ENCODE measurements at regions not wholly inside any gene's neighbourhood (a gene's known extent, or its start where the extent isn't known, plus 50 kb on each side); places are given as distances from the start of the nearest gene placed in this dataset.
"Not testable (repeated sequence)": the region's sequence is repeated elsewhere in the genome, so short reads cannot be mapped to it uniquely, and the experiment has no call there.

DNA sequence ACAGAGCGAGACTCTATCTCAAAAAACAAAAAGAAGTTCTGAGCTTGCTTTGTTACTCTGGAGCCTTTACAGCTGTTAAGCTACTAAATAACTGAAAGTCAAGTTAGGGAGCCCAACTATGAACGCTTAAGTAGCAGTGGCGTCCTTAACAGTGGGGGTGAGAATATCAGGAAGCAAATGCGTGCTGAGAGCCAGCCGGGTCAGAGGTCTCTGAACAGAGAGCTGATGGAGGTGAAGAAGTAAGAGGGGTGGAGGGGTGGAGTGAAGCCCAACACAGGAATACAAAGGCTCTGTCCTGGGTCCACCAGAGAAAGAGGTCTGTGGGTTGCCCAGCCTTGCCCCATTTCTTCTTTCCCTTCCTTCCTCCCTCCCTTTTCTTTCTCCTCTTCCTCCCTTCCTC is 104.1 kb upstream of the GATA6 start:
- Histone ChIP-seq H3K4me3 (ENCODE audit: low read length) (no peak overlapping the region), H3K27me3 (ENCODE audit: insufficient read depth, low read length) (no peaks in the 10 kb centered on the region), H3K9ac (ENCODE audit: low read depth, low read length) (no peak overlapping the region), H3K27ac (ENCODE audit: low read length) (no peak overlapping the region), H3K4me1 (ENCODE audit: insufficient read depth, low read length) (no peaks in the 10 kb centered on the region), H3K36me3 (ENCODE audit: insufficient read depth, low read depth, low read length) (no peaks in the 10 kb centered on the region), H3K9me3 (ENCODE audit: insufficient read depth, low read depth, low read length) (no peaks in the 10 kb centered on the region)

DNA sequence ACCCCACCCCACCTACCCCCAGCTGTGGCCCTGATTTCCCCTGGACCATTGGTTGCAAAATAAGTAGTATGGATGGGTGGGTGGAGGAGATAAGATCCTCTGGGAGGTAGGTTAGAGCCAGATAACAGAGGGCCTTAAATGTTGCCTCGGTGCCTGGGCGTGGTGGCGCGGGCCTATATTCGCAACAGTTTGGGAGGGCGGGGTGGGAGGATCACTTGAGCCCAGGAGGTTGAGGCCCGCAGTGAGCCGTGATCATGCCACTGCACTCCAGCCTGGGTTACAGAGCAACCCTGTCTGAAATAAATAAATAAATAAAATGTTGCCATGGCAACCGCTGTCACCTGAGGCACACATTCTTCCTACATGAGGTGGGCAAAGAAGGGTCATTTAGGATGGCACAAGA is 103.3 kb upstream of the GATA6 start:
- Histone ChIP-seq H3K27ac (ENCODE audit: low read length) (no peak overlapping the region), H3K9ac (ENCODE audit: low read depth, low read length) (no peak overlapping the region), H3K36me3 (ENCODE audit: insufficient read depth, low read depth, low read length) (no peaks in the 10 kb centered on the region), H3K9me3 (ENCODE audit: insufficient read depth, low read depth, low read length) (no peaks in the 10 kb centered on the region), H3K4me1 (ENCODE audit: insufficient read depth, low read length) (no peaks in the 10 kb centered on the region), H3K4me3 (ENCODE audit: low read length) (no peak overlapping the region), H3K27me3 (ENCODE audit: insufficient read depth, low read length) (no peaks in the 10 kb centered on the region)

DNA sequence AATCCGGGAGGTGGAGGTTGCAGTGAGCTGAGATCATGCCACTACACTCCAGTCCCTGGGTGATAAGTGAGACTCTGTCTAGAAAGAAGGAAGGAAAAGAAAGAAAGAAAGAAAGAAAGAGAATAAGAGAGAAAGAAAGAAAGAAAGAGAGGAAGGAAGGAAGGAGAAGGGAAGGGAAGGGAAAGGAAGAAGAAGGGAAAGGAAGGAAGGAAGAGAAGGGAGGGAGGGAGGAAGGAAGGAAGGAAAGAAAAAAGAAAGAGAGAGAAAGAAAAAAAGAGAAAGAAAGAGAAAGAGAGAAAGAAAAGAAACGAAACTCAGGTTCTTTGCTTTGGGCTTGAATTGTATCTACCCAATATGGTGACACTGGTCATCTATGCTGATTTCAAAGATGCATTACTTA is 102.3 kb upstream of the GATA6 start:
- Histone ChIP-seq H3K27me3 (ENCODE audit: insufficient read depth, low read length) (no peaks in the 10 kb centered on the region), H3K9me3 (ENCODE audit: insufficient read depth, low read depth, low read length) (no peaks in the 10 kb centered on the region), H3K27ac (ENCODE audit: low read length) (no peak overlapping the region), H3K4me3 (ENCODE audit: low read length) (no peak overlapping the region), H3K36me3 (ENCODE audit: insufficient read depth, low read depth, low read length) (no peaks in the 10 kb centered on the region), H3K9ac (ENCODE audit: low read depth, low read length) (no peak overlapping the region), H3K4me1 (ENCODE audit: insufficient read depth, low read length) (no peaks in the 10 kb centered on the region)

DNA sequence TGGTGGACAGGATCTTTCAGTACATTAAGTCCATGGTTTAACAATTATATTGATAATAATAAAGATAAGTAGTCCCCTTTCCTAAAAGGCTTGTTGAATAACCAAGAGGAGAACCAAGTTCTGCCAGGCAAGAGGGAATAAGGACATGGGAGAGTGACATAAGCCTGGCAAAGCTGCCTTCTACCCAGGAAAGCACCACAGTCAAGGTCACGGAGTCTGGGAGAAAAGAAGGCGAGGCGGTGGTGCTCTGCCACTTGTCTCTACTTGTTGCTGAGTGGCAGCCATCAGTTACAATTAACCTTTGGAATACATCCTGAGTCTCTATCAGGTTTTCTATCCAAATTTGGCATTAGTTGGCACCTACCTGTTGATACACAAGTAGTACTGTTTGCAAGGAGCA is 101.7 kb upstream of the GATA6 start:
- Histone ChIP-seq H3K4me1 (ENCODE audit: insufficient read depth, low read length) (no peaks in the 10 kb centered on the region), H3K4me3 (ENCODE audit: low read length) (no peak overlapping the region), H3K9me3 (ENCODE audit: insufficient read depth, low read depth, low read length) (no peaks in the 10 kb centered on the region), H3K27ac (ENCODE audit: low read length) (no peak overlapping the region), H3K27me3 (ENCODE audit: insufficient read depth, low read length) (no peaks in the 10 kb centered on the region), H3K36me3 (ENCODE audit: insufficient read depth, low read depth, low read length) (no peaks in the 10 kb centered on the region), H3K9ac (ENCODE audit: low read depth, low read length) (no peak overlapping the region)

DNA sequence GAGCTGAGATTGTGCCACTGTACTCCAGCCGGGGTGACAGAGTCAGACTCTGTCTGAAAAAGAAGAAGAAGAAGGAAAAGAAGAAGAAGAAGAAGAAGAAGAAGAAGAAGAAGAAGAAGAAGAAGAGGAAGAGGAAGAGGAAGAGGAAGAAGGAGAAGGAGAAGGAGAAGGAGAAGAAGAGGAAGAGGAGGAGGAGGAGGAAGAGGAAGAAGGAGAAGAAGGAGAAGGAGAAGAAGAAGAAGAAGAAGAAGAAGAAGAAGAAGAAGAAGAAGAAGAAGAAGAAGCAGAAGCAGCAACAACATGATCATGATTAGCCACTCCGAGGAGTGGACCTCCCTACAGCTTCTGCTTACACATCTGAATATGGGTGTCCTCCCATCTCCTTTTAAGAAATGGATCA is 100.6 kb upstream of the GATA6 start:
- H3K4me3 ChIP-seq (ENCODE audit: low read length); H3K27ac ChIP-seq (ENCODE audit: low read length); H3K9ac ChIP-seq (ENCODE audit: low read depth, low read length); H3K4me1 ChIP-seq (ENCODE audit: insufficient read depth, low read length); H3K36me3 ChIP-seq (ENCODE audit: insufficient read depth, low read depth, low read length); H3K27me3 ChIP-seq (ENCODE audit: insufficient read depth, low read length); H3K9me3 ChIP-seq (ENCODE audit: insufficient read depth, low read depth, low read length): not testable (repeated sequence)

DNA sequence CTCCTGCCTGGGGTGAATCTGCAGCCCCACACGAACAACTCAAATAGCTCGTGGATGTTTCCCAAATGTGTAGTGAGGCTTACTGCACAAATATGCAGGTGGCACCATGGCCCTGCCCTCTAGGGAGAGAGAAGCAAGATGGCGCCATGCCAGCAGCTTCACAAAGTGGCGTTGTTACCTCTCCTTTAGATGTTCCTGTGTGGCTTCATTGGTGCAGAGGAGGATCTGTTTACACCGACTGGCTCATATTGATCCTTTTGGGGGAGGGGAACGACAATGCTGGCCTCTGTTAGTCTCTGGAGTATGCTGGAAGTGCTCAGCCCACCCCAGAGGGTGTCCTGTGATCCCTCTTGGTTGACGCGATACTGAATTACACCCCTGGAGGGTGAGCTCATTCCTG is 99.5 kb upstream of the GATA6 start:
- Histone ChIP-seq H3K36me3 (ENCODE audit: insufficient read depth, low read depth, low read length) (no peaks in the 10 kb centered on the region), H3K27ac (ENCODE audit: low read length) (no peak overlapping the region), H3K9me3 (ENCODE audit: insufficient read depth, low read depth, low read length) (no peaks in the 10 kb centered on the region), H3K4me3 (ENCODE audit: low read length) (no peak overlapping the region), H3K4me1 (ENCODE audit: insufficient read depth, low read length) (no peaks in the 10 kb centered on the region), H3K27me3 (ENCODE audit: insufficient read depth, low read length) (no peaks in the 10 kb centered on the region), H3K9ac (ENCODE audit: low read depth, low read length) (no peak overlapping the region)

DNA sequence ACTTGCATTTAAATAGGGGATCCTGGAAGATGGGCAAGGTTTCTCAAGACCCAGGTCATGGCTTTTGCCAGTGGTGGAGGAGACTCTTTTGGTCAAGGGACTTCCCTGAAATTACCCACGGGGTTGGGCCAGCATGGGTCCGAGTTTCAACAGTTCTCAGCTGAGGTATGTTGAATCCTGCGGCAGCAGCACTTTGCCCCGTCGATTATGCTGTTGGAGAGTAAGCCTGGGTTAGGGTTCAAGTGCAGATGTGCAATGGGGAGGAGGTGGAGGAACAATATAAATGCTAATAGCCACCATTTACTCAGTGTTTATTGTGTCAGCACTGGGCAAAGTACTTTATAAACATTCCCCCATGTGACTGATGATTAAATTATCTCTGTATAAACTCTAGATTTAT is 96.0 kb upstream of the GATA6 start:
- H3K9me3 ChIP-seq (ENCODE audit: insufficient read depth, low read depth, low read length): no peaks in the 10 kb centered on the region
- H3K27me3 ChIP-seq (ENCODE audit: insufficient read depth, low read length): no peaks in the 10 kb centered on the region
- no peaks in the 10 kb centered on the region for H3K4me1 ChIP-seq (ENCODE audit: insufficient read depth, low read length)
- no peaks in the 10 kb centered on the region for H3K36me3 ChIP-seq (ENCODE audit: insufficient read depth, low read depth, low read length)
- H3K9ac ChIP-seq (ENCODE audit: low read depth, low read length): no peak overlapping the region
- no peak overlapping the region for H3K4me3 ChIP-seq (ENCODE audit: low read length)
- no peak overlapping the region for H3K27ac ChIP-seq (ENCODE audit: low read length)

DNA sequence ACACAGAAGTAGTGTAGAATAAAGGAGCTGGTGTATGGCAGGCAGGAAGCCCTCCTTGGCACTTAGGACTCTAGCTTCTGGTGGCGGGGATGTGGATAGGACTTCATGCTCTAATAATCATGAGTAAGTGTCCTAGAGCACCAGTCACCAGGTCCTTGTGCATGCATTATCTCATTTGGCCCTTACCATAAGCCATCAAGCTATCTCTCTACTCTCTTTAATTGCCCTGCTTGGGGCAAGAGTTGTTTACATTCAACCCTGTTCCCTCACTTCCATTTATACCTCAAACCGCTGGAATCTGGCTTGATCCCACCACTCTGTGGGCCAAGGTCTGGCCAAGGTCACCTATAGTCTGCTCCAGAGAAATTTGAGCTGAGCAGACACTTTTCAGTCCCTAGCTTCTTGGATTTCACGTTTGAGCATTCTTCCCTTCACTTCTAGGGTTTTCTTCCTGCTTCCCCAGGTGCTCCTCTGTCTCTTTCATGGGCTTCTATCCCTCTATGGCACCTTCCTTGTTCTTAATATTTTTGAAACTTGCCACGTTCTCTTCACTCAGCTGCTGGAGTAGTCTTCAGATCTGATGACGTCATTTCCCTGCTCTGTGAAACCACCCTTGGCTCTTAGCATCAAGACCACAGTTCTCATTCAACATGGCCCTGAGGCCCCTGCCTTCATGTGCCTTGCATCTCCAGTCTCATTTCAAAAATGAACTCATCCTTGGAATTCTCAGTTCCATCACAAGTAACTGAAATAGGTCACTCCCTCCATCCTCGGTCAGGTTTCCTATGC is 94.9 kb upstream of the GATA6 start:
- Histone ChIP-seq H3K27me3 (ENCODE audit: insufficient read depth, low read length) (no peaks in the 10 kb centered on the region), H3K27ac (ENCODE audit: low read length) (no peak overlapping the region), H3K4me1 (ENCODE audit: insufficient read depth, low read length) (no peaks in the 10 kb centered on the region), H3K4me3 (ENCODE audit: low read length) (no peak overlapping the region), H3K9ac (ENCODE audit: low read depth, low read length) (no peak overlapping the region), H3K36me3 (ENCODE audit: insufficient read depth, low read depth, low read length) (no peaks in the 10 kb centered on the region), H3K9me3 (ENCODE audit: insufficient read depth, low read depth, low read length) (no peaks in the 10 kb centered on the region)

DNA sequence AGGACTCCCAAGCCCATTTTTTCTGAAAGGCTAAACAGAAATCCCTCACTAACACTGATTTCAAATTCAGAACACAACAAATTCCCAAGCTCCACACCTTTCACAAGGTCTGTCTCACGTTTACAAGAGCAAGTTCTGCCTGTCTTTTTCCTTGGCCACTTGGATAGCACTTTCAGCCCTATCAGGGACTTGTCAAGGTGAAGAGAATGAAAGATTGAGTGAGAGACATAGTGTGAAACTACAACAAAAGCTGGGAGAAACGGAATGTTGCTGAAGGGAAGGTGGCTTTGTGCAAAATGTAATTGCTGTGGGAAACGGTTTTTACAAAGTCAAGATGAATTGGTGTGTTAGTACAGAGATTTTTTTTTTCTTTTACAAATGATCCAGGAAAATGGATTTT is 89.4 kb upstream of the GATA6 start:
- H3K4me3 ChIP-seq (ENCODE audit: low read length): no peak overlapping the region
- no peaks in the 10 kb centered on the region for H3K36me3 ChIP-seq (ENCODE audit: insufficient read depth, low read depth, low read length)
- no peaks in the 10 kb centered on the region for H3K9me3 ChIP-seq (ENCODE audit: insufficient read depth, low read depth, low read length)
- H3K4me1 ChIP-seq (ENCODE audit: insufficient read depth, low read length): no peaks in the 10 kb centered on the region
- H3K27ac ChIP-seq (ENCODE audit: low read length): no peak overlapping the region
- no peak overlapping the region for H3K9ac ChIP-seq (ENCODE audit: low read depth, low read length)
- H3K27me3 ChIP-seq (ENCODE audit: insufficient read depth, low read length): no peaks in the 10 kb centered on the region

DNA sequence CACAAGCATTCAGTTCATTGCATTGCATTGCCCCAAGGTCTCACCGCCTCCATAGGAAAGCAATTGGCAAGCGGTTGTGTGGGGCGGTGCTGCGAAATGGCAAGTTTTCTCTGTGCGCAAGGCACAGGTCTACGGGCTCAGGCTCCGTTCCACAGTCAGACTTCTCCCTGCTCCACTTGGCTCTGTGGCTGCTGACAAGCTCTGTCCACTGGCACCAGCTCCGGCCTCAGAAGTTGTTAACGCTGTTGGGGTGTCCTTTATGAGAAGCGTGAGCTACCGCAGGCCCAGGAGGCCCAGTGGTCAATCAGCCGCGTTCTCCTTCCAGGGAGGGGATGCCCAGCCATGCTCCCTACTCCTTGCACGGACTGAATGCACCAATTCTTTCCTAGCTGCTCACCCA is 87.0 kb upstream of the GATA6 start:
- no peaks in the 10 kb centered on the region for H3K4me1 ChIP-seq (ENCODE audit: insufficient read depth, low read length)
- H3K36me3 ChIP-seq (ENCODE audit: insufficient read depth, low read depth, low read length): no peaks in the 10 kb centered on the region
- H3K4me3 ChIP-seq (ENCODE audit: low read length): no peak overlapping the region
- no peak overlapping the region for H3K9ac ChIP-seq (ENCODE audit: low read depth, low read length)
- no peaks in the 10 kb centered on the region for H3K27me3 ChIP-seq (ENCODE audit: insufficient read depth, low read length)
- H3K9me3 ChIP-seq (ENCODE audit: insufficient read depth, low read depth, low read length): no peaks in the 10 kb centered on the region
- no peak overlapping the region for H3K27ac ChIP-seq (ENCODE audit: low read length)

DNA sequence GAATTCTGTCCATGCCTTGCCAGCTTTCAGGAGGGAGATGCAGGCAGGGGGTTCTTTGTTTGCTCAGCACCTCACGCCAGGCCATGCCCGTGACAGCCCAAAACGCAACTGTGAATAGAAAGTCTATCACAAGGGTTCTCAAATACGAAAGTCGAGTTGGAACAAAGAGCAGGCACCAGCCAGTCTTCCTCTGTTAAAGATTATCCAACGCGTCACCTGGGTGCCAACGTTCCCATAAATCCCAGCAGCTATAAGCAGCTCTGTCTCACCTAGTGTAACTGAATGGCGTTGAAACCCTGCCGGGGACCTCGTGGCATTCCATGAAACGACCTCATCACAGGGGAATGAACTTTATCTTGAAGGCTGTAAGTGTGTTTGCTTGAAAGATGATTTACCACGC is 84.8 kb upstream of the GATA6 start:
- Histone ChIP-seq H3K27me3 (ENCODE audit: insufficient read depth, low read length) (no peaks in the 10 kb centered on the region), H3K4me3 (ENCODE audit: low read length) (no peak overlapping the region), H3K27ac (ENCODE audit: low read length) (no peak overlapping the region), H3K9ac (ENCODE audit: low read depth, low read length) (no peak overlapping the region), H3K4me1 (ENCODE audit: insufficient read depth, low read length) (no peaks in the 10 kb centered on the region), H3K36me3 (ENCODE audit: insufficient read depth, low read depth, low read length) (no peaks in the 10 kb centered on the region), H3K9me3 (ENCODE audit: insufficient read depth, low read depth, low read length) (no peaks in the 10 kb centered on the region)

DNA sequence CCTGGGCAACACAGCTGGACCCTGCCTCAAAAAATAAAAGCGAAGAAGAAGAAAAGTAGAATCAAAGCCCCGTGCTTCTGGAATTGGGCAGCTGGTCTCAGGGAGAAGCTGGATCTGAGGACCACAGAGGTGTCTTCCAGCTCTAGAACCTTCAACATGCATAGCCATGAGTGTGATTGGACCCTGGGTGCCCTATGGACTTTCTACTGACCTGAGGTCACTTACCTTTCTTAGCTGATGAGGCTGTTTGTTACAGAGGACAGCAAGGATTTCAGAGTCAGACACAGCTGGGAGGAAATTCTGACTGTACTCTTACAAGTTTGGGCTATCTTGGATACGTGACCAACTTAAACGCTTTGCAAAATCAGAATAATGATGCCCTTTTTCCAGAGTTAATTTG is 82.4 kb upstream of the GATA6 start:
- H3K36me3 ChIP-seq (ENCODE audit: insufficient read depth, low read depth, low read length): no peaks in the 10 kb centered on the region
- H3K4me3 ChIP-seq (ENCODE audit: low read length): no peak overlapping the region
- no peaks in the 10 kb centered on the region for H3K9me3 ChIP-seq (ENCODE audit: insufficient read depth, low read depth, low read length)
- no peak overlapping the region for H3K27ac ChIP-seq (ENCODE audit: low read length)
- no peaks in the 10 kb centered on the region for H3K4me1 ChIP-seq (ENCODE audit: insufficient read depth, low read length)
- no peak overlapping the region for H3K9ac ChIP-seq (ENCODE audit: low read depth, low read length)
- no peaks in the 10 kb centered on the region for H3K27me3 ChIP-seq (ENCODE audit: insufficient read depth, low read length)

All from iPS-20b (cell line).